Nephron (organoid): ENCODE measurements at regions not wholly inside any gene's neighbourhood (a gene's known extent, or its start where the extent isn't known, plus 50 kb on each side); places are given as distances from the start of the nearest gene placed in this dataset.

ENCODE experiments used
- H3K27ac Mint-ChIP-seq, 3 experiments: 2 replicates each; pipeline ENCODE4 v1.8.0; 2020; ENCODE audit warnings: mixed read lengths in 3 of 3, mild to moderate bottlenecking in 2 of 3, moderate library complexity in 1 of 3
- H3K27me3 Mint-ChIP-seq: 2 replicates; pipeline ENCODE4 v1.8.0; 2021; ENCODE audit warnings: low read depth, mild to moderate bottlenecking, moderate library complexity, mixed read lengths
- H3K36me3 Mint-ChIP-seq: 2 replicates; pipeline ENCODE4 v1.8.0; 2020; ENCODE audit warnings: low read depth, mixed read lengths
- H3K4me1 Mint-ChIP-seq: 2 replicates; pipeline ENCODE4 v1.8.0; 2020; ENCODE audit warnings: mixed read lengths
- H3K4me3 Mint-ChIP-seq, 3 experiments: 2 replicates each; pipeline ENCODE4 v1.8.0; 2020; ENCODE audit warnings: mild to moderate bottlenecking in 3 of 3, mixed read lengths in 3 of 3, moderate library complexity in 2 of 3
- H3K9me3 Mint-ChIP-seq: 2 replicates; pipeline ENCODE4 v1.8.0; 2020; ENCODE audit warnings: mixed read lengths
- CTCF ChIP-seq, 3 experiments: fragments of 200-600 bp; sonication (generic); IDR thresholded peaks; one replicate each; pipeline ENCODE4 v1.5.0; 2021; ENCODE audit warnings: antibody characterized with exemption in 3 of 3; ENCODE audit not compliant: unreplicated experiment in 3 of 3

- H3K9me3 Mint-ChIP-seq, result peaks cover 2% of the 10 kb centered on the region
- no peak overlapping the region for H3K27ac Mint-ChIP-seq
- H3K4me1 Mint-ChIP-seq, result peaks cover 23% of the 10 kb centered on the region
- peaks cover 4% of the 10 kb centered on the region for H3K27me3 Mint-ChIP-seq
- no peak for TF ChIP-seq CTCF (IDR thresholded peaks at IDR 0.05; ENCODE audit: unreplicated experiment in 3 of 3)
- no peaks in the 10 kb centered on the region for H3K36me3 Mint-ChIP-seq
- no peak overlapping the region for H3K4me3 Mint-ChIP-seq
These were observed 198.9 kb upstream of the PTGFR start for GRCh38 chr1:78291872-78292271.

GRCh38 chr1:78292361-78292760 is 198.4 kb upstream of the PTGFR start:
- peaks cover 2% of the 10 kb centered on the region for H3K9me3 Mint-ChIP-seq
- H3K36me3 Mint-ChIP-seq, result no peaks in the 10 kb centered on the region
- H3K27ac Mint-ChIP-seq, result peak overlapping the region in 1 of 3 experiments; percentile 22
- no peak for TF ChIP-seq CTCF (IDR thresholded peaks at IDR 0.05; ENCODE audit: unreplicated experiment in 3 of 3)
- H3K4me3 Mint-ChIP-seq, result peak overlapping the region in 1 of 3 experiments; percentile 44
- H3K4me1 Mint-ChIP-seq, result peaks cover 23% of the 10 kb centered on the region
- peaks cover 4% of the 10 kb centered on the region for H3K27me3 Mint-ChIP-seq

- Mint-ChIP-seq H3K4me3 (no peak overlapping the region), H3K9me3 (no peaks in the 10 kb centered on the region), H3K36me3 (no peaks in the 10 kb centered on the region), H3K27me3 (peaks cover 4% of the 10 kb centered on the region), H3K4me1 (peaks cover 10% of the 10 kb centered on the region), H3K27ac (no peak overlapping the region)
- no peak for TF ChIP-seq CTCF (IDR thresholded peaks at IDR 0.05; ENCODE audit: unreplicated experiment in 3 of 3)
These were observed 192.9 kb upstream of the PTGFR start for GRCh38 chr1:78297836-78298235.

- Mint-ChIP-seq H3K4me3 (no peak overlapping the region), H3K4me1 (peaks cover 5% of the 10 kb centered on the region), H3K27me3 (peaks cover 4% of the 10 kb centered on the region), H3K9me3 (no peaks in the 10 kb centered on the region), H3K36me3 (no peaks in the 10 kb centered on the region), H3K27ac (no peak overlapping the region)
- TF ChIP-seq CTCF (IDR thresholded peaks at IDR 0.05; ENCODE audit: unreplicated experiment in 3 of 3), result no peak
These were observed 192.4 kb upstream of the PTGFR start for GRCh38 chr1:78298349-78298748.

GRCh38 chr1:78301141-78301540 is 189.6 kb upstream of the PTGFR start:
- no peaks in the 10 kb centered on the region for H3K4me1 Mint-ChIP-seq
- H3K4me3 Mint-ChIP-seq, result no peak overlapping the region
- H3K27ac Mint-ChIP-seq, result no peak overlapping the region
- no peaks in the 10 kb centered on the region for H3K9me3 Mint-ChIP-seq
- no peak for TF ChIP-seq CTCF (IDR thresholded peaks at IDR 0.05; ENCODE audit: unreplicated experiment in 3 of 3)
- no peaks in the 10 kb centered on the region for H3K36me3 Mint-ChIP-seq
- no peaks in the 10 kb centered on the region for H3K27me3 Mint-ChIP-seq

GRCh38 chr1:78303620-78304019 is 187.2 kb upstream of the PTGFR start:
- no peaks in the 10 kb centered on the region for H3K27me3 Mint-ChIP-seq
- TF ChIP-seq CTCF (IDR thresholded peaks at IDR 0.05; ENCODE audit: unreplicated experiment in 3 of 3), result no peak
- no peak overlapping the region for H3K27ac Mint-ChIP-seq
- no peaks in the 10 kb centered on the region for H3K36me3 Mint-ChIP-seq
- no peaks in the 10 kb centered on the region for H3K9me3 Mint-ChIP-seq
- H3K4me1 Mint-ChIP-seq, result no peaks in the 10 kb centered on the region
- H3K4me3 Mint-ChIP-seq, result no peak overlapping the region
